ENCODE measurements at regions not wholly inside any gene's neighbourhood (a gene's known extent, or its start where the extent isn't known, plus 50 kb on each side); places are given as distances from the start of the nearest gene placed in this dataset.
"Not testable (repeated sequence)": the region's sequence is repeated elsewhere in the genome, so short reads cannot be mapped to it uniquely, and the experiment has no call there.

- Histone ChIP-seq H3K36me3 (no peaks in the 10 kb centered on the region), H3K4me1 (ENCODE audit: insufficient read depth) (no peaks in the 10 kb centered on the region), H3K27me3 (no peaks in the 10 kb centered on the region), H3K4me3 (no peak overlapping the region), H3K27ac (no peak overlapping the region), H3K9me3 (no peaks in the 10 kb centered on the region)
- DNase-seq = no peak
- WGBS, 3 donors = 76 to 82% (median 79%) methylated on average over 5 of the region's 5 CpGs
- intact Hi-C loops (cut with DNase I) = no loop called here
- TF ChIP-seq, protein P1, sequence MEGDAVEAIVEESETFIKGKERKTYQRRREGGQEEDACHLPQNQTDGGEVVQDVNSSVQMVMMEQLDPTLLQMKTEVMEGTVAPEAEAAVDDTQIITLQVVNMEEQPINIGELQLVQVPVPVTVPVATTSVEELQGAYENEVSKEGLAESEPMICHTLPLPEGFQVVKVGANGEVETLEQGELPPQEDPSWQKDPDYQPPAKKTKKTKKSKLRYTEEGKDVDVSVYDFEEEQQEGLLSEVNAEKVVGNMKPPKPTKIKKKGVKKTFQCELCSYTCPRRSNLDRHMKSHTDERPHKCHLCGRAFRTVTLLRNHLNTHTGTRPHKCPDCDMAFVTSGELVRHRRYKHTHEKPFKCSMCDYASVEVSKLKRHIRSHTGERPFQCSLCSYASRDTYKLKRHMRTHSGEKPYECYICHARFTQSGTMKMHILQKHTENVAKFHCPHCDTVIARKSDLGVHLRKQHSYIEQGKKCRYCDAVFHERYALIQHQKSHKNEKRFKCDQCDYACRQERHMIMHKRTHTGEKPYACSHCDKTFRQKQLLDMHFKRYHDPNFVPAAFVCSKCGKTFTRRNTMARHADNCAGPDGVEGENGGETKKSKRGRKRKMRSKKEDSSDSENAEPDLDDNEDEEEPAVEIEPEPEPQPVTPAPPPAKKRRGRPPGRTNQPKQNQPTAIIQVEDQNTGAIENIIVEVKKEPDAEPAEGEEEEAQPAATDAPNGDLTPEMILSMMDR (IDR thresholded peaks at IDR 0.05) = no peak
- TF ChIP-seq POLR2A (IDR thresholded peaks at IDR 0.05) = no peak
- no peak for TF ChIP-seq EP300 (IDR thresholded peaks at IDR 0.05)
Measured at GRCh38 chr13:87333599-87333998, 337.6 kb upstream of the SLITRK5 start.

DNA sequence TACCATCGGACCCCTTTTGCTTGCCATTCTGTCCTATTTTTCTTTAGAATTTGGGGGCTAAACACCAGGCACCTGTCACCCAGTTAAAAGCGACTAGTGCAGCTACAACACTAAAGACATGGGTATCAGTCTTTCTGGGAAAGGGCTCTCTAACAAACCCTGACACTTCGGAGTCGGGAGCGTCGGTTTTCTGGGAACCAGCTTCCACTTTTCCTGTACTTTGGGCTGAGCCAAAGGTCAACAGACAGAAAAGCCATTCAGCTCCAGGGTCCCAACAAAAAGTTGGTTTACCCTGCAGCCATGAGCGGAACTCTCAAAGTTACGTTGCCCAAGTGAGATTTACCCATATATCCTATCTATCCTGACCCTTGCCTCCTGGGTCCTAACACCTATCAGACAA, 337.0 kb upstream of the SLITRK5 start:
- Histone ChIP-seq H3K4me1 (ENCODE audit: insufficient read depth) (no peaks in the 10 kb centered on the region), H3K4me3 (no peak overlapping the region), H3K27ac (no peak overlapping the region), H3K27me3 (no peaks in the 10 kb centered on the region), H3K36me3 (no peaks in the 10 kb centered on the region), H3K9me3 (no peaks in the 10 kb centered on the region)
- WGBS, 3 donors = 89 to 91% (median 90%) methylated on average over 8 of the region's 8 CpGs
- DNase-seq = no peak
- TF ChIP-seq EP300 (IDR thresholded peaks at IDR 0.05) = no peak
- TF ChIP-seq, protein P1 (IDR thresholded peaks at IDR 0.05) = no peak
- TF ChIP-seq POLR2A (IDR thresholded peaks at IDR 0.05) = no peak
- intact Hi-C loops (cut with DNase I) = no loop called here

DNA sequence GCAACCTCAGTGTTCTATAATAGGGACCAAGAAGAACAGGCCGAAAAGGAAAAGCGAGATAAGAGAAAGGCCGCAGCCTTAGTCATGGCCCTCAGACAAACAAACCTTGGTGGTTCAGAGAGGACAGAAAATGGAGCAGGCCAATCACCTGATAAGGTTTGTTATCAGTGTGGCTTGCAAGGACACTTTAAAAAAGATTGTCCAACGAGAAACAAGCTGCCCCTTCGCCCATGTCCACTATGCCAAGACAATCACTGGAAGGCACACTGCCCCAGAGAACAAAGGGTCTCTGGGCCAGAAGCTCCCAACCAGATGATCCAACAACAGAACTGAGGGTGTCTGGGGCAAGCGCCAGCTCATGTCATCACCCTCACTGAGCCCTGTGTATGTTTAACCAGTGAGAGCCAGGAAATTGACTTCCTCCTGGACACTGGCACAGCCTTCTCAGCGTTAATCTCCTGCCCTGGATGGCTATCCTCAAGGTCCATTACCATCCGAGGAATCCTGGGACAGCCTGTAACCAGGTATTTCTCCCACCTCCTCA, 334.8 kb upstream of the SLITRK5 start:
- DNase-seq; intact Hi-C loops (cut with DNase I): not testable (repeated sequence)
- 79 to 85% (median 80%) methylated on average over 8 of the region's 8 CpGs for WGBS, 3 donors

DNA sequence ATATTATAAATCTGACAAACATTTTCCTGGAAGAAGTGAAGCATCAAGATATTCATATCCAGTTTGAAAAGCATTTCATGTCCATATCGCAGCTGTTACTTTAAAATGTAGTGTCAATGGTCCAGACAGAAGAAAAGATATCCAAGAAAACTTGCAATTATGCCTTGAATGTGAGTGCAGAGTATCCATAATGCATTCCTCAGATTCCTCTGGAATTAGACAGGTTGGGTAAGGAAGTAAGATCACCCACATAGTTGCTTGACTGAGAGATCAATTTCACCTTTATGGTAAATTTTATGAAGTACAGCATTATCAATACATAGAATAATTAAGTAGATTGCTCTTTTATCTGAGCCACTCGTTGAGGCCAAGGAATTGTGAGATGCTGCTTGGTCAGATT, 327.0 kb upstream of the SLITRK5 start:
- Histone ChIP-seq H3K36me3 (no peaks in the 10 kb centered on the region), H3K4me3 (no peak overlapping the region), H3K9me3 (no peaks in the 10 kb centered on the region), H3K27me3 (no peaks in the 10 kb centered on the region), H3K4me1 (ENCODE audit: insufficient read depth) (no peaks in the 10 kb centered on the region), H3K27ac (no peak overlapping the region)
- intact Hi-C loops (cut with DNase I) = no loop called here
- TF ChIP-seq, protein P1 (IDR thresholded peaks at IDR 0.05) = no peak
- no peak for TF ChIP-seq EP300 (IDR thresholded peaks at IDR 0.05)
- no peak for TF ChIP-seq POLR2A (IDR thresholded peaks at IDR 0.05)
- 43 to 56% (median 53%) methylated on average over 2 of the region's 2 CpGs for WGBS, 3 donors
- no peak for DNase-seq

More for the DNA sequence above, 334.8 kb upstream of the SLITRK5 start:
- H3K9me3 ChIP-seq; H3K4me1 ChIP-seq (ENCODE audit: insufficient read depth); H3K36me3 ChIP-seq; H3K4me3 ChIP-seq; H3K27me3 ChIP-seq; H3K27ac ChIP-seq: not testable (repeated sequence)

DNA sequence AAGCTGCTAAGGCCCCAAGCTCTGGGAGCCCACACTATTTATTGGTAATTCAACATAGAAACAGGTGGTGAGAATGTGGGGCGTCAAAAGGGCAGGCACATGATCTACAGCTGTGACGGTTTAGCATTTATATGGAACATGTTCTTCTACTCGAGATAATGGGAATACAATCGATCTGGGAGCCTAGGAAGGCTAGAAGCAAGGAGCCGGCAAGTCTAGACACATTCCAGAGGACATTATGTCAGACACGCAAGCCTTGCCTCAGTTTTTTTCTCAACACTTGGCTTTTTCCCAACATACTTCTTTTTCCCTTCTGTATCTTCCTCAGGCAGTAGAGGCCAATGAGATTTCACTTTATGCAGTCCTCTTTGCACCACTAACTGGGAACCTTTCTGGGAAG, 315.7 kb upstream of the SLITRK5 start:
- H3K27ac ChIP-seq = no peak overlapping the region
- TF ChIP-seq EP300 (IDR thresholded peaks at IDR 0.05) (no peak), POLR2A (IDR thresholded peaks at IDR 0.05) (no peak)
- TF ChIP-seq, protein P1 (IDR thresholded peaks at IDR 0.05) = no peak
- H3K9me3 ChIP-seq = no peaks in the 10 kb centered on the region
- no peak for DNase-seq
- no peaks in the 10 kb centered on the region for H3K36me3 ChIP-seq
- H3K4me3 ChIP-seq = no peak overlapping the region
- 64 to 76% (median 67%) methylated on average over 6 of the region's 6 CpGs for WGBS, 3 donors
- intact Hi-C loops (cut with DNase I) = no loop called here
- no peaks in the 10 kb centered on the region for H3K27me3 ChIP-seq
- no peaks in the 10 kb centered on the region for H3K4me1 ChIP-seq (ENCODE audit: insufficient read depth)

All from ovary (tissue), 7 donors.